WI38 (cell line): ENCODE measurements at regions not wholly inside any gene's neighbourhood (a gene's known extent, or its start where the extent isn't known, plus 50 kb on each side); places are given as distances from the start of the nearest gene placed in this dataset.

Experiments
- H3K4me3 ChIP-seq: 2 replicates; pipeline ENCODE4 v1.5.1; 2011; ENCODE audit warnings: low read depth, mild to moderate bottlenecking, control low read depth, low read length
- TF ChIP-seq, protein P1 (sequence below): IDR thresholded peaks from 2 replicates; pipeline ENCODE4 v1.5.1; 2012; ENCODE audit warnings: low read depth, mild to moderate bottlenecking, control low read depth, low read length

DNA sequence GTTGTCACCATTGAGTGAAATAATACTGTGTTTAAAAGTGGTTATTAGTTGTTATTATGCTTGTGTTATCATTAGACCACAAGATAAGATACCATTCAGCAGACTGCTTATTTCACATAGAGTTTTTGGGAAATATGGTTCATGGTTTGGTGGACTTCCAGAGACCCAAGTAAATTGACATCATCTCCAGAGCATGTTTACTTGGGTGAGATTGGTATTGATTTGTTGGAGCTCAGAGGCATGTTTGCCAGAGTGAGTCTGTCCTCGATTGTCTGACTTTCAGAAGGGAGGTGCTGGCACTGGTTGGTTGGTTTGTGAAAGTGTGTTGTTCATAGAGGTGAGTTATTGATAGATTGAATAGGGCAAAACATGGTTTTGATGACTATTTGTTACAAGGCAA, 291.4 kb downstream of the TGFB2 start:
- TF ChIP-seq, protein P1, sequence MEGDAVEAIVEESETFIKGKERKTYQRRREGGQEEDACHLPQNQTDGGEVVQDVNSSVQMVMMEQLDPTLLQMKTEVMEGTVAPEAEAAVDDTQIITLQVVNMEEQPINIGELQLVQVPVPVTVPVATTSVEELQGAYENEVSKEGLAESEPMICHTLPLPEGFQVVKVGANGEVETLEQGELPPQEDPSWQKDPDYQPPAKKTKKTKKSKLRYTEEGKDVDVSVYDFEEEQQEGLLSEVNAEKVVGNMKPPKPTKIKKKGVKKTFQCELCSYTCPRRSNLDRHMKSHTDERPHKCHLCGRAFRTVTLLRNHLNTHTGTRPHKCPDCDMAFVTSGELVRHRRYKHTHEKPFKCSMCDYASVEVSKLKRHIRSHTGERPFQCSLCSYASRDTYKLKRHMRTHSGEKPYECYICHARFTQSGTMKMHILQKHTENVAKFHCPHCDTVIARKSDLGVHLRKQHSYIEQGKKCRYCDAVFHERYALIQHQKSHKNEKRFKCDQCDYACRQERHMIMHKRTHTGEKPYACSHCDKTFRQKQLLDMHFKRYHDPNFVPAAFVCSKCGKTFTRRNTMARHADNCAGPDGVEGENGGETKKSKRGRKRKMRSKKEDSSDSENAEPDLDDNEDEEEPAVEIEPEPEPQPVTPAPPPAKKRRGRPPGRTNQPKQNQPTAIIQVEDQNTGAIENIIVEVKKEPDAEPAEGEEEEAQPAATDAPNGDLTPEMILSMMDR: no peak
- no peak overlapping the region for H3K4me3 ChIP-seq

DNA sequence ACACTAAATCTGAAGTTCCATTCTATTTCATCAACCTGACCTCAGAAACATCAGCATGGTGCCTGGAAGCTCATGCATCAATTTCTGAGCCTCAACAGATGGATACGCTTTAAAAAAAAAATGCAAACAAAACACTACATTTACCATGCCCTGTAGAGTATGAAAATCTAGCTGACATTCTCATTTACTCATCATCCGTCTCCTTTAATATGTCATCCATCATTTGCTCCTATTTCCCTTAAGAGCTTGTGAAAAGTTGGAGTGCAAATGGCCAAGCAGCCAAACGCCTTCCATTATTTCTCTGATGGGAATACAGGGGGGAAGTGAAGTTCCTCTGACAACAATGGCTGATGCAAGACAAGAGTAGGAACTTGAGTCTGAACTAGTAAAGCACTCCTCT, 295.0 kb downstream of the TGFB2 start:
- no peak overlapping the region for H3K4me3 ChIP-seq
- TF ChIP-seq, protein P1: no peak

DNA sequence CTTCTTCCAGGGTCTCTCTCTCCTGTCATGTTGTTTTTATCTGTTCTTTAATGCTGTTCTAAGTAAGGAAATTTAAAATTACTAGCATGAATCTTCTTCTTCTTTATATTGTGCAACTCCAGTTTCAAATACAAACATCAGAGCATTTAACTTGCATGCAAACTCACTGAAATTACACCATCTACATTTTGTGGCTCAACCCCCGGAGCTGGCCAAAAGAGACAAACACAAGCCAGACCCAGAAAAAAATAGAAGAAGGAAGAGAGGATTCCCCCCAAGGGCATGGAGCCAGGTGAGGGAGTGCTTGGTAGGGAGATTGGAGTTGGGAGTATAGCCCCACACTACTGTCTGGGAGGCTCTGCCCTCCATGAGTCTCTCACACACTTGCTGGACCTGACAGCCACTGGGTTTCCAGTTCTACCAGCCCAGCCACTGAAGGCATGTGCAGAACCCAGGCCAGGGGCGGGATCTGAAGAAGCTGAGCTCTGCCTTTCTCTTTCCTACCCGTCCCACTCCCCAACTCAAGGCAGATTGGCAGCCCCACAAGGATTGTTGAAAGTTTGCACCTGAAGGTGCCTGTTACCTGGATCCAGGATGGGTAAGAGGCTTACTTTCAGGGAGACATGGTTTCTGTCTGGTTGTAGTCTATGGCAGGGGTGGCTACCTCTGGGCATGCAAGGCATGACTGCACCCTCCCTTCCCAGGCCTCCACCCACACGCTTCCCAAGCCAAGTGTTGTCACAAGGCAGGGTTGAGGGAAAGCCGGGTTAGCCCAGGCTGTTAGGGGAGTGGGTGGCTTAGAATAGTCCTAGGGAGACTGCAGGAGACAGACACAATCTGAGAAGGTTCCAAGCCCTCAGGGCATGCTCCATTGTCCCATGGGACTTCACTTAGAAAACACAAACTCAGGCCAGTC, 297.2 kb downstream of the TGFB2 start:
- no peak overlapping the region for H3K4me3 ChIP-seq
- TF ChIP-seq, protein P1: no peak

DNA sequence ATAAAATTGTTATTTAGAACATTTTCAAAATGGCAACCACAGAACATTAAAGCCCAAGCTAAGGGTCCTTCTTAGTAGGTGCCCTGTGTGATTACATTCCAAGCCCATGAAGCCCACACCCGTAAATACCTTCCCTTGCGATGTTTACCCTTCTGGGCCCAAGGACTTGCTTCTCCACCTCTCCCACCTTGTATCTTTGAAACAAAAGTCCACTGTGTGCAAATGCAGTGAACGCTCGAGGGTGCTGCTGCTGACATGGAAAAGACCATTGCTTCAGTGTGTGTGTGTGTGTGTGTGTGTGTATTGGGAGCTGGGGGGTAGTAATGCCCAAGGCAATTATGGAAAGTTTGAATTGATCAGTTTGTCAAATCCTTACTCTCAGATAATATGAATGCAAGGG, 298.1 kb downstream of the TGFB2 start:
- TF ChIP-seq, protein P1: no peak
- no peak overlapping the region for H3K4me3 ChIP-seq

DNA sequence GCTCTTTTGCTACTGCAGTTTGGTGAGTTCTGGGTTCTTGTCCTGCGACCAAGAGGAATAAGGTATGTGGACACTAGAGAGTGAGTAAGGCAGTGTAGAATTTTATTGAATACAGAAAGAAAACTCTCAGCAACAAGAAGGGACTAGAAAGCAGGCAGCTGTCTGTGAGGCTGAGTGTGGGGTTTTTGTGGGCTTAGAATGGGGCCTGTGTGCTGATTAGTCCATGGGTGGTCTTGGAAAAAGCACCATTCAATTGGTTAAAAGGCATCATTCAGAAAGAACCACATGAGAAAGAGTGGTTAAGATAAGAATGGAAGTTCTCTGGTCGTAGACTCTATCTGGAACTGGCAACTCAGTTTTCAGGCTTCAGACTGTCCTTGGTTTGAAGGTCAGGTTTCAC, 298.8 kb downstream of the TGFB2 start:
- TF ChIP-seq, protein P1: no peak

DNA sequence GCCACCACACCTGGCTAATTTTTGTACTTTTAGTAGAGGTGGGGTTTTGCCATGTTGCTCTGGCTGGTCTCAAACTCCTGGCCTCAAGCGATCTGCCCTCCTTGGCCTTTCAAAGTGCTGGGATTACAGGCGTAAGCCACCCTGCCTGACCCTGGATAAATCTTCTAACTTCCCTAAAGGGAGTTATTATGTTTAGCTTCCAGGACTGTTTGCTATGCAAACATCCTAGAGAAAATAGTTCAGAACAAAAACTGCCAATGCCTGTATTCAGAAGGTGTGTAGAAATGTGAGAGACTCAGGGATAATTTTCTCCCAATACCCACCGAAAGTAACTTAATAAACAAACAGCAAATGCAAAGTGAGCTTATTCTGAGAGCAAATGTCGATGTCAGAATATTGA, 301.2 kb downstream of the TGFB2 start:
- TF ChIP-seq, protein P1: no peak
- H3K4me3 ChIP-seq: no peak overlapping the region

More for the DNA sequence above, 298.8 kb downstream of the TGFB2 start:
- no peak overlapping the region for H3K4me3 ChIP-seq

DNA sequence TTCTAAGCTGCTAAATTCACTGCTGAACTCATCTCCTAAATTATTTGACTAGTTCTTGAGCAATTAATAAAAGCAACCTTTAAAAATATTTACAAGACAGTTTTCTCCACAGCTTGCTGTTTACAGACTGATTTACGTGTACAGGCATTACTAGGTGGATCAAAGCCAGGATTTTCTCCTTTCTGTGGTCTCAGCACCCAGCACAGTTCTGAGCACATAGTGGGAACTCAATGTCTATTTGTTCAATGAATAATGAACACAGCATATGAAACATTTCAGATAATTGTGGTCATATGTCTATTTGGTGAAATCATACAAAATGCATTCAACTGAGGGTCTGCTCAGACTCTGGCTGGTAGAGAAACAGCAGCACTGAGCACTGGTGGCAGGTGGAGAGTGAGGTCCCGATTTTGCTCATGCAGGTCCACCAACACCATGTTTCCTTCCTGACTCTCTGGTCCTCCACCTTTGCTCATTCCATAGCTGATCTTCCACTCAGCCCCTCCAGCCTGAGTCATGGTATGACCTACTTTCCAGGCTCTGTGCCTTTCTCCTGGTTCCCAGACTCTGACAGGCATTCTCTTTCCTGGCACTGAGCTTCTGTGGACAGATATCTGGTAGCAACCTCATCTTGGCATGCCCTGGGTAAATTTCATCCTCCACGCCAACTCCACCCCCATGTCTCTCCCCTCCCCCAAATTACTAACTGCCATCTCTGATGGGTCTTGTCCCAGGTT, 311.3 kb downstream of the TGFB2 start:
- TF ChIP-seq, protein P1: no peak
- H3K4me3 ChIP-seq: no peak overlapping the region
